ENCODE measurements at regions not wholly inside any gene's neighbourhood (a gene's known extent, or its start where the extent isn't known, plus 50 kb on each side); places are given as distances from the start of the nearest gene placed in this dataset.

DNA sequence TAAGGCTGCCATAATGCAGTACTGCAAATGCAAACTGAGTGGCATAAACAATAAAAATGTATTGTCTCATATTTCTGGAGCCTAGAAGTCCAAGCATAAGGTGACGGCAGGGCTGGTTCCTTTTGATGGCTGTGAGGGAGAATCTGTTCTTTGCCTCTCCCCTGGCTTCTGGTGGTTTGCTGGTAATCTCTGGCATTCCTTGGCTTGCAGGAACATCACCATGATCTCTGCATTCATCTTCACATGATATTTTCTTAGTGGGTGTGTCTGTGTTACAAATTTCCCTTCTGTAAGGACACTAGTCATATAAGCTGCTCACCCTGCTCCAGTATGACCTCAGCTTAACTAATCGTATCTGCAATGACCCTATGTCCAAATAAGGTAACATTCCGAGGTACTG lies 1104.2 kb upstream of the CITED2 start:
- TF ChIP-seq SMAD3 (CRISPR knock-in tag; conservative IDR thresholded peaks at IDR 0.05), result no peak
- no peak for TF ChIP-seq ESRRA (IDR thresholded peaks at IDR 0.05; ENCODE audit: borderline replicate concordance, low read depth)
- TF ChIP-seq, protein P1, sequence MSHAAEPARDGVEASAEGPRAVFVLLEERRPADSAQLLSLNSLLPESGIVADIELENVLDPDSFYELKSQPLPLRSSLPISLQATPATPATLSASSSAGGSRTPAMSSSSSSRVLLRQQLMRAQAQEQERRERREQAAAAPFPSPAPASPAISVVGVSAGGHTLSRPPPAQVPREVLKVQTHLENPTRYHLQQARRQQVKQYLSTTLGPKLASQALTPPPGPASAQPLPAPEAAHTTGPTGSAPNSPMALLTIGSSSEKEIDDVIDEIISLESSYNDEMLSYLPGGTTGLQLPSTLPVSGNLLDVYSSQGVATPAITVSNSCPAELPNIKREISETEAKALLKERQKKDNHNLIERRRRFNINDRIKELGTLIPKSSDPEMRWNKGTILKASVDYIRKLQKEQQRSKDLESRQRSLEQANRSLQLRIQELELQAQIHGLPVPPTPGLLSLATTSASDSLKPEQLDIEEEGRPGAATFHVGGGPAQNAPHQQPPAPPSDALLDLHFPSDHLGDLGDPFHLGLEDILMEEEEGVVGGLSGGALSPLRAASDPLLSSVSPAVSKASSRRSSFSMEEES (CRISPR knock-in tag; IDR thresholded peaks at IDR 0.05), result no peak
- no peak for TF ChIP-seq ZNF23 (CRISPR knock-in tag; IDR thresholded peaks at IDR 0.05)
- TF ChIP-seq TEAD4 (IDR thresholded peaks at IDR 0.05; ENCODE audit: low read length), result no peak
- no peak for TF ChIP-seq TEAD4 (CRISPR knock-in tag; IDR thresholded peaks at IDR 0.05; ENCODE audit: borderline replicate concordance)
- TF ChIP-seq, protein P2, sequence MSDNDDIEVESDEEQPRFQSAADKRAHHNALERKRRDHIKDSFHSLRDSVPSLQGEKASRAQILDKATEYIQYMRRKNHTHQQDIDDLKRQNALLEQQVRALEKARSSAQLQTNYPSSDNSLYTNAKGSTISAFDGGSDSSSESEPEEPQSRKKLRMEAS (CRISPR knock-in tag; IDR thresholded peaks at IDR 0.05), result no peak
- TF ChIP-seq TRIM28 (IDR thresholded peaks at IDR 0.05), result no peak

All from K562 (cell line).